NCI-H146 treated with DMSO at 0.1 percent for 48 hours (cell line): ENCODE measurements at regions not wholly inside any gene's neighbourhood (a gene's known extent, or its start where the extent isn't known, plus 50 kb on each side); places are given as distances from the start of the nearest gene placed in this dataset.

ENCODE experiments used
- DNase-seq: peaks from one replicate; lab custom pipeline; 2025; ENCODE audit not compliant: unreplicated experiment; lab: John Stamatoyannopoulos, UW

- DNase-seq = no peak
Measured at GRCh38 chr3:163018664-163019063, 1522.1 kb downstream of the OTOL1 start.

- DNase-seq = no peak
Measured at GRCh38 chr3:163019260-163019659, 1522.7 kb downstream of the OTOL1 start.

- DNase-seq = no peak
Measured at GRCh38 chr3:163033652-163034051, 1537.0 kb downstream of the OTOL1 start.

DNA sequence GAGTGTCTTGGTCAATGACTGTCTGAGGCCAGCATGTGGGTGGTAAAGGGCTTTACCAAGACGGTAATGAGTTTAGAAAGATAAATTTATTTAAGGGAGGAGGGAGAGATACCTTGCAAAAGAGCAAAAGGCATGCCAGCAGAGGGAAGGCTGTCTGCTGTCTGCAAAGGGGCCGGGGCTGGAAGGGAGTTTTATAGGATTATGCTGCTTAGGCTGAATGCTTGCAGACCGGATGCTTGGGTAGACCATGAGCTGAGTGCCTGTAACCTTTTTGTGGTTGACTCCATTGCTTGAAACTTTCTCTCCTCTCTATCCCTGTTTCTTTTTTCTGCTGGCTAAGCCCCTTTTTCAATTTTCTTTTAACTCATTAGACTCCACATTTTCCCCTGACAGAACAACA, 1543.0 kb downstream of the OTOL1 start:
- no peak for DNase-seq

GRCh38 chr3:163043074-163043473, 1546.5 kb downstream of the OTOL1 start:
- DNase-seq = no peak

DNA sequence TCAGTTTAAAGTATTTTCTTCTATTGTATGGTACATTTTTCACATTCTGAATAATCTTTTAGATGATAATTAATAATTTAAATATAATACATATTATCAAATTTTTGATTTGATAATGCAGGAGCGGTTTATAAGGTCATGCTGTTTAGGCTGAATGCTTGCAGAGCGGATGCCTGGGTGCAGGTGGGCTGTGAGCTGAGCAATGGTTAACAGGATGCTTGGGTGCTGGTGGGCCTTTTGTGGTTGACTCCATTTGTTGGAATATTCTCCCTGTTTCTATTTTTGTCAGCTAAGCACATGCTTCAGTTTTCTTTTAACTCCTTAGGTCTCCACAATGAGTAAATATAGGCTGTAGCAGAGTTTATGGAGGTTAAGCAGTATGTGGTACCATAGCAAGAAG, 1549.3 kb downstream of the OTOL1 start:
- DNase-seq = no peak

DNA sequence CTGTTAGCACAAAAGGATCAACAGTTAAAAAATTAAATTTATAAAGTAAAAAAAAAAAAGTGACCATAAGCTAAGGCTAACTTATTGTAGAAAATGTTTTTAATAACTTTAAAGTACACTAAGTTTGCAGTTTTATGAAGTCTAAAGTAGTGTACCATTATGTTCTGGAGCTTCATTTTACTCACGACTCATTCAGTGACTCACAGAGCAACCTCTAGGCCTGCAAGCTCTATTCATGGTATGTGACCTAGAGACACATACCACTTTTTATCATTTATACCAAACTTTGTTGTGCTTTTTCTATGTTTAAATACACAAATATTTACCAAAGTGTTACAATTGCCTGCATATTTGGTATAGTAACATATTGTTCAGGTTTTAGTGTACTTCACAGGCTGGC, 1552.3 kb downstream of the OTOL1 start:
- DNase-seq = no peak

DNA sequence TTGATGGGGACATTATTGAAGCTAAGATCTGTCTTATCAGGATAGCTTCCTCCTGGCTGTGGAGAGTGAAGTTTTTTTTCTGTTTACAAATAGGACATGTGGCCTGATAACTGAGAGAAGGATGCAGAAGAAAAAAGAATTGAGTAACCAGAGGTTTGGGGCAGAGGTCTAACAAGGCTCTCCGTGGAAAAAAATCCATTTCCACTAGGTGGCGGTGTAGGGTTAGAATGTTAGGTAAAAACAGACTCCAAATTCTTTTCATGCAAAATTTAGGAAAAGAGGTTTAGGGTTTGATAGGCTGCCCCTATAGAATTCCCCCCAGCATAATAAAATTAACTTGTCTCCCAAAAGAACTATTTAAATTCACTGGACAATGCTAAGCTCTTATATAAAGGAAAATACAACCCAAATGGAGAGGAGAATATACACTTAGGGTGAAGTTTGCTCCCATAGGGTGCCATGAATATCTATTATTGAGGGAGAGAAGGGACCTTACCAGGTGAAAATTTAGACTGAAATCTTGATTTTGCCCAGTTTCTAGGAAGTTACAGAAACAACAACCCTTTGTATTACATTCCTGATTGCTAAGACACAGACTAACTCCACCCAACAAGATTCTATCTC, 1560.4 kb downstream of the OTOL1 start:
- DNase-seq = no peak

DNA sequence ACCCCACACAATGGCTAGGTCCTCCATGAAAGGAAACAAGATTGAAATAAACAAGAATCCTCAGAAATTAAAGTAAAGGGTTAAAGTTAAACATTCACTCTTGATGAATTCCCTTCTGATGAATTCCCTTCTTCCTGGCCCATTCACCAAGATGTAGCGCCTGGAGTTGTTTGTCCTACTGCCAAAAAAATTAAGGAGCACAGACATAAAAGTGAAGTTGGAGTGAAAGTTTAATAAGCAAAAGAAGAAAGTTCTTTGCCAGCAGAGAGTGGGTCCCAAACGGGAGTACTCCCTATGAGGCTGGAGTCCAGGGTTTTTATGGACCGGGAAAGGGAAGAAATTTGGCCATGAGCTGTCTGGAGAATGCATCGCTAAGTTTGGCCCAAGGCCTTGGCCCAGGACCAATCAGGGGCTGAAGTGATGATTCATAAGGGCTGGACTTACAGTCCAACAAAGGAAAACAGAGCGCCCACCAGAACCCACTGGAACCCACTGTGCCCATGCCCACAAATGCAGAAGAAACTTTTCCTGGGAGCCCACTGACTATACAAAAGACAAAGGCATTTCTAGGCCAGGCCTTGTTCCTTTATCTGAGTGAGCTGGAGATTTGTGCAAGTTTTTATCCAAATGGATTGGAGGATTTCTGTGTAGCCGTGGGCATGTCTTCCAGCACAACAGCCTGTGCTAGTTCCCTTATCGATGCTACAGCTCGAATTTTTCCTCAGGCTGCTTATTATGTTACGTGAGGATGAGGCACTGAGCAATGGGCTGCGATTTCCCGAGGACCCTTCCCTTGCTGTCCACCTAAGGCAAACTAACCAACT, 1561.6 kb downstream of the OTOL1 start:
- DNase-seq = no peak

DNA sequence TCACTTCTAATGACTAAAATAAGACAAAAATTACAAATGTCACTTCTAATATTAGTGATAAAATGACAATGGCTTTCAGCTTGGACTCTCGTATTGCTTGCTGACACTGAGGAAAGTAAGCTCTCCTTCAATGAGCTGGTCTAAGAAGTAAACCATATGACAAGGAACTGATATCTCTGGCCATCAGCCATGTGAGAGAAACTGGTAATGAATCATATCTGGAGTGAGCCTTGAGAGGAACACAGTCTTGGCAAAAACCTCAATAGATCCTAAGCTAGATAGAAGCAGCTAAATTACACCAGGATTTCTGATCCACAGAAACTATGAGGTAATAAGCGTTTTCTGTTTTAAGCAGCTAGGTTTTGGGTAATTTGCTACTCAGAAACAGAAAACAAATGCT, 1575.1 kb downstream of the OTOL1 start:
- DNase-seq = no peak
